ENCODE measurements at regions not wholly inside any gene's neighbourhood (a gene's known extent, or its start where the extent isn't known, plus 50 kb on each side); places are given as distances from the start of the nearest gene placed in this dataset.

DNA sequence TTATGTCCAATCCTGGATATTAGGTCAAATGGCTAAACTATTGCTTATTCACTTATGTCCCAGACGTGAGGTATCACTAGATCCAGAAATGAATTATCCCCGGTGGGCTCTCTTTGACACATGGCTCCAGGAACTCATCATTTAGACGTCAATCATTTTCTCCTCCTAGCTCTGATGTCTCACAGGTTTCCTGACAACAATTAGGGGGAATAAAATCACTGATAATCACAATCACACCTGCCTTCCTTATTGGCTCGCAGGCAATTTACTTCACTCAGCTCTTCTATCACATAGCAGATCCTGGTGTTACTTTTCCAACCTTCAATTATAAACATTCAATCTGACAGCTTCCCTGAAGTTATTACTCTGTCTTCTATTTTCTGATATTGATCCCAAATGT is 634.0 kb upstream of the TENM4 start:
- H3K4me1 ChIP-seq (ENCODE audit: control insufficient read depth, insufficient read depth, low read length, poor library complexity, severe bottlenecking): no peaks in the 10 kb centered on the region
- no peak overlapping the region for H3K4me3 ChIP-seq (ENCODE audit: extremely low read depth, insufficient read depth, low read length, poor library complexity, severe bottlenecking)
- no peaks in the 10 kb centered on the region for H3K36me3 ChIP-seq (ENCODE audit: control insufficient read depth, insufficient read depth, low read length)
- WGBS, 2 experiments (ENCODE audit: insufficient coverage in 2 of 2): 86% methylated on average over 4 of the region's 4 CpGs
- no peaks in the 10 kb centered on the region for H3K9me3 ChIP-seq (ENCODE audit: control insufficient read depth, low read length)
- H3K27ac ChIP-seq (ENCODE audit: low read depth, low read length, severe bottlenecking): no peak overlapping the region

DNA sequence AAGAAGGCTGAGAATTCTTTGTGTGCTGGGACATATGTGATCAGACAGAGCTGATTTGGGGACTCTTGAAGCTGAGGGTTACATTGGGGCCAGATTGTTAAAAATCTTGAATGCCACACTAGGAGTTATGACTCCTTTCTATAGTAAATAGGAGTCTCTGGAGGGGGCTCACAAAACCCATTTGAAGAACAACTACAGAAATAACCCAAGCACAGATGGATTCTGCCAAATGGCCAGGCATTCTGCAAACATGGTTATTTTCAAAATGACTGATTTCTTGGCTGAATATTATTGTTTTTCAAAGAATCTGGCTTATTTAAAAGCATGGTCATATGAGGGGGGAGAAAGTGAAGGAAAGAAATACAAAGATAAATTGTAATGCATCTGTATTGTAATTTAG is 625.5 kb upstream of the TENM4 start:
- Histone ChIP-seq H3K4me3 (ENCODE audit: extremely low read depth, insufficient read depth, low read length, poor library complexity, severe bottlenecking) (no peak overlapping the region), H3K27ac (ENCODE audit: low read depth, low read length, severe bottlenecking) (no peak overlapping the region), H3K4me1 (ENCODE audit: control insufficient read depth, insufficient read depth, low read length, poor library complexity, severe bottlenecking) (no peaks in the 10 kb centered on the region), H3K36me3 (ENCODE audit: control insufficient read depth, insufficient read depth, low read length) (no peaks in the 10 kb centered on the region), H3K9me3 (ENCODE audit: control insufficient read depth, low read length) (no peaks in the 10 kb centered on the region)

DNA sequence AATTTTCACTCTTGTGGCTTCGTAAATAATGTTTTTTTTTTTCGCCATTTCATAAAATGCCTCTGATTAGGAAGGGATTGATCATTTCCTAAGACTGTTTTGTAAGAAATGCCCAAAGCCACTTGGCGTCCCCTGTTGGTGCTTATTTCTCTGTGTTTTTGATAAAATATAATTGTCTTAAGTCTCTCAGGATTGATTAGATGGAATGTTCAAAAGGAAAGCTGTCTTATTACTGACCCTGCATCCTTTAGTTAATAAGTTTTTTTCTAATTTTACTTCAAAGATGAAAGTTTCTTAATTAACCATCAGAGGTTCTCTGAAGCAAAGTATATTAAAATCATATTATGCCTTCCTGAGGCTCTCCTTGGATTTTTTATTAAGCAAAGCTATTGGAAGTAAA is 624.3 kb upstream of the TENM4 start:
- Histone ChIP-seq H3K4me3 (ENCODE audit: extremely low read depth, insufficient read depth, low read length, poor library complexity, severe bottlenecking) (no peak overlapping the region), H3K9me3 (ENCODE audit: control insufficient read depth, low read length) (no peaks in the 10 kb centered on the region), H3K4me1 (ENCODE audit: control insufficient read depth, insufficient read depth, low read length, poor library complexity, severe bottlenecking) (no peaks in the 10 kb centered on the region), H3K27ac (ENCODE audit: low read depth, low read length, severe bottlenecking) (no peak overlapping the region), H3K36me3 (ENCODE audit: control insufficient read depth, insufficient read depth, low read length) (no peaks in the 10 kb centered on the region)
- 93 to 100% methylated on average over 3 of the region's 3 CpGs for WGBS, 2 experiments (ENCODE audit: insufficient coverage in 2 of 2)

DNA sequence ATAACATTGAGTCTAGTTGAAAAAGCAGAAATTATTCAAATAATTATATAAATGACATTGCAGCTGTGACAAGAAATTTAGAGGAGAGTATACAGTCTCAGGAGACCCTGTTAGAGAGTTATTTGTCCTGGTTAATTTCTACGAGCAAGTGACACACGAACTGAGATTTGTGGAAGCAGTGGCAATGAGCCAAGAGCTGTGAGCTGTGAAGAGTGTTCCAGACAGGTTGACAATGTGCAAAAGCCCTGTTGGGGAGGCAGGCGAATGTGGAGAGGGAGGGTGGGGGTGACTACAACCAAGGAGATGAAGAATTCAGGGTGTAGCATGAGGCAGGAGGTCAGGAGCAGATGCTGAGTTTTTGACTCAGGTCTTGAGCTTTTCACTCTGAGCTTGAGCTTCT is 620.2 kb upstream of the TENM4 start:
- Histone ChIP-seq H3K9me3 (ENCODE audit: control insufficient read depth, low read length) (no peaks in the 10 kb centered on the region), H3K4me3 (ENCODE audit: extremely low read depth, insufficient read depth, low read length, poor library complexity, severe bottlenecking) (no peak overlapping the region), H3K36me3 (ENCODE audit: control insufficient read depth, insufficient read depth, low read length) (no peaks in the 10 kb centered on the region), H3K27ac (ENCODE audit: low read depth, low read length, severe bottlenecking) (no peak overlapping the region), H3K4me1 (ENCODE audit: control insufficient read depth, insufficient read depth, low read length, poor library complexity, severe bottlenecking) (no peaks in the 10 kb centered on the region)
- 86 to 89% methylated on average over 3 of the region's 3 CpGs for WGBS, 2 experiments (ENCODE audit: insufficient coverage in 2 of 2)

DNA sequence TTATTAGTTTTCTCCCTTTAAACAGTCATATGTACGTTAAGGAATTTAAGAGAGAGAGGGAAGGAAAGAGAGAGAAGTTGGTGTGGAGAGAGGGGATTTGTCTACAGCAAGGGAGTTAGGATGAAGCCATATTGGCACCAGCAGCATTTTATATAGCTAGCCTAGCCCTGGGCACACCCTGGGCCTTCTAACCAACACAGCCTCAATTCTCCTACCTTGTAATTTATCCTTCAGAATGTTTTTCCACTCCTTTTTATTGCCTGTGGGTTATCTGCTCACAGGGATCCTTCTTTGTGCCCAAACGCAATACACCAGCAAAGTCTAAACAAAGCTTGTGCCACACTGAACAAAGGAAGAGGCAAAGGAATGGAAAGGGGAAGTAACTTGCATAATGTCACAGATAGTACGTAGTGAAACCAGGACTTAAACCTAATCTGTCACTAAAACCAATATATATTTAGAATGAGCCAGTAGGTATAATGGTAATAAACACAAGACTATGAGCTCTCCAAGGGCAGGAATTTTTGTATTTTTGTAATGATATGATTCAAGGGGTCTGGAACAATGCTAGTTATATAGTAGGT is 613.8 kb upstream of the TENM4 start:
- WGBS, 2 experiments (ENCODE audit: insufficient coverage in 2 of 2): no CpG with 5 or more reads among the region's 3 CpGs
- H3K4me3 ChIP-seq (ENCODE audit: extremely low read depth, insufficient read depth, low read length, poor library complexity, severe bottlenecking): no peak overlapping the region
- H3K9me3 ChIP-seq (ENCODE audit: control insufficient read depth, low read length): no peaks in the 10 kb centered on the region

DNA sequence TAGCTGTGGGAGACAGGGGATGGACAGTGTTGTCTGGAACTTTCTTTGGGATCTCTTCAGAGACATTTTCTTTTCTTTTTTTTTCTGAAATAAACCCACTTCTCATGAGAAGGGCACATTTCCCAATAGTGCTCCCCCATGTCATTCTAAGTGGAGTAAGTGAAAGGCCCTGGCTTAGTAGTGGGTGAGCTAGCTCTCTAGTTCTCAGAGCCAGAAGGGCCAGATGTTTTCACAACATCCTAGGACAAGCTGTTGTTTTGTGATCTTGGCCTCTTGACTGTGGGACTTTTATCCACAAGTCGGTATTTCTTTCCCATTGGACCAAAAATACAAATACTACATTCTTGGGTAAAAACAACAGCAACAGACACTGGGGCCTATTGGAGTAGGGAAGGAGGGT is 607.7 kb upstream of the TENM4 start:
- no peaks in the 10 kb centered on the region for H3K9me3 ChIP-seq (ENCODE audit: control insufficient read depth, low read length)
- WGBS, 2 experiments (ENCODE audit: insufficient coverage in 2 of 2): 100% methylated on average over 1 of the region's 1 CpG; no CpG with 5 or more reads in 1 of the 2 experiments
- no peaks in the 10 kb centered on the region for H3K4me1 ChIP-seq (ENCODE audit: control insufficient read depth, insufficient read depth, low read length, poor library complexity, severe bottlenecking)
- no peak overlapping the region for H3K4me3 ChIP-seq (ENCODE audit: extremely low read depth, insufficient read depth, low read length, poor library complexity, severe bottlenecking)
- no peak overlapping the region for H3K27ac ChIP-seq (ENCODE audit: low read depth, low read length, severe bottlenecking)
- no peaks in the 10 kb centered on the region for H3K36me3 ChIP-seq (ENCODE audit: control insufficient read depth, insufficient read depth, low read length)

More for the DNA sequence above, 613.8 kb upstream of the TENM4 start:
- no peaks in the 10 kb centered on the region for H3K36me3 ChIP-seq (ENCODE audit: control insufficient read depth, insufficient read depth, low read length)
- H3K4me1 ChIP-seq (ENCODE audit: control insufficient read depth, insufficient read depth, low read length, poor library complexity, severe bottlenecking): no peaks in the 10 kb centered on the region
- H3K27ac ChIP-seq (ENCODE audit: low read depth, low read length, severe bottlenecking): no peak overlapping the region

DNA sequence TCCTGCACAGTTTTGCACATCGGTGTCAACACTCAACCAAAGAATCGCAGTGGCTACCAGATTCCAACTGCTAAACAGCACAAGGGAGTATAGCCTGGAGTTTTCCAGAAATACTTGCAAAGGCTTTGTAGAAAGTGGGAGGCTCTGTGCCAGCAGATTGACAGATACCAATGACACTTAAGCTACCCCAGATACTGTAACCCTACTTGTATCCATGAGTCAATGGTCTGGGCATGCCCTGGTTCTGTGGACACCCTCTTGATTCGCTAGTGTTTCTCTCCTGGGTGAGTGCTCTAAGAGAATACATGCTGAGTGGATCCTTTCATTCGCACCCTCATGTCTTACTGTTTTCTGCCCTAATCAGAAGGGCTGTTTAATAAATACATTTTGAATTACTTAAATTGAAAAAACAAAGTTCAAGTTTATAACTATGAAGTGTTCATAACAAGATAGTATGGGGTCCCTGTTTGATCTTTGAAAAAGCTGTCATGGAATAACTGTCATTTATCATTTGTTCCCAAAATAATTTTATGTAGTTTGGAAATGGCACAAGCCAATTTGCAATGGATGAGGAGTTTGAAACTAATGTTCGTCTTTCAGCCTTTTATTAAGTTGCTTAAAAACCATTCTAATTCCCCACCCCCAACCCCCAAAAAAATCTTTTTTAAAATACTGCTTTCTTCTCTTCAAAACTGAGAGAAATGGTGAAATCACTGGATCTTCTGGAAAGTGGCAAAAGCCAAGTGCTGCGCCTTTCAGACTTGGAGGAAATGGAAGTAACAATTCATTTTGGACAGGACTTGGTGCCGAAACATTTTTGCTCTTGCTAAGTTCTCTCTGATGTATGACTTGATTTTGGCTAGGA is 600.5 kb upstream of the TENM4 start:
- Histone ChIP-seq H3K9me3 (ENCODE audit: control insufficient read depth, low read length) (no peaks in the 10 kb centered on the region), H3K4me1 (ENCODE audit: control insufficient read depth, insufficient read depth, low read length, poor library complexity, severe bottlenecking) (no peaks in the 10 kb centered on the region), H3K36me3 (ENCODE audit: control insufficient read depth, insufficient read depth, low read length) (no peaks in the 10 kb centered on the region), H3K27ac (ENCODE audit: low read depth, low read length, severe bottlenecking) (no peak overlapping the region), H3K4me3 (ENCODE audit: extremely low read depth, insufficient read depth, low read length, poor library complexity, severe bottlenecking) (no peak overlapping the region)
- 100% methylated on average over 3 to 5 of the region's 7 CpGs for whole genome bisulfite sequencing, 2 experiments (ENCODE audit: insufficient coverage in 2 of 2)

DNA sequence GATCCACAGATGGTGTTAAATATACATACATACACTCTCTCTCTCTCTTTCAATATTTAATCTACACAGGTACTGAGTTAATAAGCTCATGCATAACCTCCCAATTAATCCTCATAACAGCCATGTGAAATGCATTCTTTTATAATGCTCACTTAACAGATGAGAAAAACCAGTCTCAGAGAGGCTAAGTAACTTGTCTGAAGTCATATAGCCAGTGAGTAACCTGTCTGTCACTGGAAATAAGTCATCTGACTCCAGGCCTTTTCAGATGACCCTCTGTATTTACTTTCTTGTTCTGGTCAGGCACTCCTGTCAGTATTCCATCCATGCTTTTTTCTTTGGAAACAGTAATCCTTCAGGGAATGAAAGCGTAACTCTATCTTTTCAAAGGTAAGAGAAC is 594.0 kb upstream of the TENM4 start:
- WGBS, 2 experiments (ENCODE audit: insufficient coverage in 2 of 2): 100% methylated on average over 1 of the region's 1 CpG; no CpG with 5 or more reads in 1 of the 2 experiments
- no peaks in the 10 kb centered on the region for H3K4me1 ChIP-seq (ENCODE audit: control insufficient read depth, insufficient read depth, low read length, poor library complexity, severe bottlenecking)
- H3K4me3 ChIP-seq (ENCODE audit: extremely low read depth, insufficient read depth, low read length, poor library complexity, severe bottlenecking): no peak overlapping the region
- no peaks in the 10 kb centered on the region for H3K36me3 ChIP-seq (ENCODE audit: control insufficient read depth, insufficient read depth, low read length)
- no peaks in the 10 kb centered on the region for H3K9me3 ChIP-seq (ENCODE audit: control insufficient read depth, low read length)
- no peak overlapping the region for H3K27ac ChIP-seq (ENCODE audit: low read depth, low read length, severe bottlenecking)

DNA sequence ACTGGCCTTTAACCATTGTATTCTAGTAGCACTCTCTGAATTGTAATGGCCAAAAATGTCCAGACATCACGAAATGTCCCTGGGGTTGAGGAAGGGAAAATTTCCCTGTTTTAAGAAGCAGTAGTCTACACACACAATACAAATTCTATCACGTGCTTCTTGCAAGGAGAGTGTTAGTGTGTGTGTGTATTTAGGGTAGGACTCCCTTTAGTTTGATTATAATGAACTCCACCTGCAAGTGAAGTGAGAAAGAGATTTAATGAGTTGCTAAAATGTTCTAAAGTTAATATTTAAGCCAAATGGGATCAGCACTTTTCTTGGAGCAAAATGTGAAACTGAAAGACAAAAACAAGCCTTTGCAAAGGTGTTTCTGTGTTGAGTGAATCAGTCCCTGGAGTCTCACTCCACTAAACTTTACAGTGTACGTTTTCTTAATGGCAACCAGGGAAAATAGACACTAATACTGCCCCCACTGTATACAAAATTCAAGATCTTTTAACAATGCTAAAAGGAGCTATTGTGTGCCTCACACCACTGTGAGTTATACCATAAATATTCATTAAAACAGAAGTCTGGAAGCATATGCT is 590.3 kb upstream of the TENM4 start:
- Histone ChIP-seq H3K27ac (ENCODE audit: low read depth, low read length, severe bottlenecking) (no peak overlapping the region), H3K4me1 (ENCODE audit: control insufficient read depth, insufficient read depth, low read length, poor library complexity, severe bottlenecking) (no peaks in the 10 kb centered on the region), H3K36me3 (ENCODE audit: control insufficient read depth, insufficient read depth, low read length) (no peaks in the 10 kb centered on the region), H3K9me3 (ENCODE audit: control insufficient read depth, low read length) (no peaks in the 10 kb centered on the region), H3K4me3 (ENCODE audit: extremely low read depth, insufficient read depth, low read length, poor library complexity, severe bottlenecking) (no peak overlapping the region)
- WGBS, 2 experiments (ENCODE audit: insufficient coverage in 2 of 2): no CpG with 5 or more reads among the region's 3 CpGs

DNA sequence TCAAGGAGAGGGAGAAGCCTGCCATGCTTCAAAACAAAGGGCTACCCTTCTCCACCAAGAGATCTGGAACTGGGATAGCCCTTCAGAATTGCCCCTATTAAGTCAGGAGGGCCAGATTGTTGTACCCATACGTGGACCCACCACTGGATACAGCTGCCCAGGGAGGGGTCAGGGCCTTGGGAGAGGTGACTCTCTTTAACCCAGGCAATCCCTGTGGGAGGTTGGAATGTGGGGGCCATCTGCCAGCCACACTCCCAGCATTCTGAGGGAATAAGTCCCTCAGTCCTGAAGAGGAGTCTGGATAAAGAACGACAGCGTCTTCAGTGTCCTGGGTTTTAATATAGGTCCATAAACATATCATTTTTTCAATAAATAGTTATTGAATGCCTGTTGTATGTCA is 588.2 kb upstream of the TENM4 start:
- Histone ChIP-seq H3K9me3 (ENCODE audit: control insufficient read depth, low read length) (no peaks in the 10 kb centered on the region), H3K36me3 (ENCODE audit: control insufficient read depth, insufficient read depth, low read length) (no peaks in the 10 kb centered on the region), H3K27ac (ENCODE audit: low read depth, low read length, severe bottlenecking) (no peak overlapping the region), H3K4me3 (ENCODE audit: extremely low read depth, insufficient read depth, low read length, poor library complexity, severe bottlenecking) (no peak overlapping the region), H3K4me1 (ENCODE audit: control insufficient read depth, insufficient read depth, low read length, poor library complexity, severe bottlenecking) (no peaks in the 10 kb centered on the region)
- 78 to 83% methylated on average over 1 of the region's 3 CpGs for WGBS, 2 experiments (ENCODE audit: insufficient coverage in 2 of 2)

DNA sequence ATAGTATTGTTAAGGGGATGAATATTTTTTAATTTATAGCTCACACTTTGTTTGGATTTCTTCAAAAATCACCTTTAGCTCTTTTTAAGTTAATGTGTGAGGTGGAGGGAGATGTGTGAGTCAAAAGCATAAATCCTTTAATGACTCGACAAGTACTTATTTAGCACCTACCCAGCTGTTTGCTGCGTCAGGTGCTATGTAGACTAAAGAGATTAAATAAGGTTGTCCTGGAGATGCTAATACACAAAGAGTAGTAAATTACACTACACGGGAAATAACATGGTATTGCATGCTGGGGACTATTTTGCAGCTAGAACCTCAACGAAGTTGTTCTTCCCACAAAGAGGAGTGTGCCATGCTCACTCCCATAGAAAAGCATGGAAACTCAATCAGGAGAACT is 583.3 kb upstream of the TENM4 start:
- 86% methylated on average over 2 of the region's 4 CpGs; no CpG with 5 or more reads in 1 of the 2 experiments for WGBS, 2 experiments (ENCODE audit: insufficient coverage in 2 of 2)
- Histone ChIP-seq H3K36me3 (ENCODE audit: control insufficient read depth, insufficient read depth, low read length) (no peaks in the 10 kb centered on the region), H3K9me3 (ENCODE audit: control insufficient read depth, low read length) (no peaks in the 10 kb centered on the region), H3K4me1 (ENCODE audit: control insufficient read depth, insufficient read depth, low read length, poor library complexity, severe bottlenecking) (no peaks in the 10 kb centered on the region), H3K4me3 (ENCODE audit: extremely low read depth, insufficient read depth, low read length, poor library complexity, severe bottlenecking) (no peak overlapping the region), H3K27ac (ENCODE audit: low read depth, low read length, severe bottlenecking) (no peak overlapping the region)

Data from mesodermal cell (in vitro differentiated cells).